Body of pancreas (tissue), 4 donors: ENCODE measurements at regions not wholly inside any gene's neighbourhood (a gene's known extent, or its start where the extent isn't known, plus 50 kb on each side); places are given as distances from the start of the nearest gene placed in this dataset.

Experiments
- CTCF ChIP-seq, 7 experiments: fragments of 450-650 bp in 4 of 7; fragments of 200-600 bp in 3 of 7; sonication (generic) in 3 of 7; IDR thresholded peaks; one replicate each; pipeline ENCODE4 v1.5.1; 2016 to 2019; ENCODE audit warnings: antibody characterized with exemption in 7 of 7
- POLR2A ChIP-seq, 3 donors: fragments of 450-650 bp; IDR thresholded peaks; one replicate each; pipeline ENCODE4 v1.6.1; 2016; ENCODE audit warnings: antibody characterized with exemption in 3 of 3, mild to moderate bottlenecking in 2 of 3

GRCh38 chr6:122141246-122141645 is 258.2 kb upstream of the HSF2 start:
- no peak for TF ChIP-seq CTCF (IDR thresholded peaks at IDR 0.05)
- no peak for TF ChIP-seq POLR2A (IDR thresholded peaks at IDR 0.05)
